ENCODE measurements at regions not wholly inside any gene's neighbourhood (a gene's known extent, or its start where the extent isn't known, plus 50 kb on each side); places are given as distances from the start of the nearest gene placed in this dataset.
"Not testable (repeated sequence)": the region's sequence is repeated elsewhere in the genome, so short reads cannot be mapped to it uniquely, and the experiment has no call there.

- not testable (repeated sequence) for TF ChIP-seq NR2C1 (IDR thresholded peaks at IDR 0.05)
- peak; percentile 83 for TF ChIP-seq NR2C1 (tag; IDR thresholded peaks at IDR 0.05)
- TF ChIP-seq, protein P1, sequence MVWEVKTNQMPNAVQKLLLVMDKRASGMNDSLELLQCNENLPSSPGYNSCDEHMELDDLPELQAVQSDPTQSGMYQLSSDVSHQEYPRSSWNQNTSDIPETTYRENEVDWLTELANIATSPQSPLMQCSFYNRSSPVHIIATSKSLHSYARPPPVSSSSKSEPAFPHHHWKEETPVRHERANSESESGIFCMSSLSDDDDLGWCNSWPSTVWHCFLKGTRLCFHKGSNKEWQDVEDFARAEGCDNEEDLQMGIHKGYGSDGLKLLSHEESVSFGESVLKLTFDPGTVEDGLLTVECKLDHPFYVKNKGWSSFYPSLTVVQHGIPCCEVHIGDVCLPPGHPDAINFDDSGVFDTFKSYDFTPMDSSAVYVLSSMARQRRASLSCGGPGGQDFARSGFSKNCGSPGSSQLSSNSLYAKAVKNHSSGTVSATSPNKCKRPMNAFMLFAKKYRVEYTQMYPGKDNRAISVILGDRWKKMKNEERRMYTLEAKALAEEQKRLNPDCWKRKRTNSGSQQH (CRISPR knock-in tag; IDR thresholded peaks at IDR 0.05), result 0 out of 2 replicates have a peak, but pooled peaks have one; percentile 24
- TF ChIP-seq NFIX (CRISPR knock-in tag; IDR thresholded peaks at IDR 0.05; ENCODE audit: low read depth), result 0 out of 2 replicates have a peak, but pooled peaks have one; percentile 9
- 0 out of 2 replicates have a peak, but pooled peaks have one; percentile 43 for TF ChIP-seq ELF4 (CRISPR knock-in tag; IDR thresholded peaks at IDR 0.05)
- peak; percentile 65; the same call in 1 of the 2 replicates for TF ChIP-seq PTTG1 (tag; IDR thresholded peaks at IDR 0.05; ENCODE audit: low read depth)
- TF ChIP-seq ZNF584 (CRISPR knock-in tag; IDR thresholded peaks at IDR 0.05; ENCODE audit: low read depth), result peak; percentile 47; the same call in 1 of the 2 replicates
- TF ChIP-seq ARID3B (CRISPR knock-in tag; IDR thresholded peaks at IDR 0.05; ENCODE audit: borderline replicate concordance), result peak; percentile 69; the same call in 1 of the 2 replicates
These were observed 86.0 kb upstream of the SFSWAP start (continued) for GRCh38 chr12:131624756-131625501.
